ENCODE measurements at regions not wholly inside any gene's neighbourhood (a gene's known extent, or its start where the extent isn't known, plus 50 kb on each side); places are given as distances from the start of the nearest gene placed in this dataset.
"Not testable (repeated sequence)": the region's sequence is repeated elsewhere in the genome, so short reads cannot be mapped to it uniquely, and the experiment has no call there.

DNA sequence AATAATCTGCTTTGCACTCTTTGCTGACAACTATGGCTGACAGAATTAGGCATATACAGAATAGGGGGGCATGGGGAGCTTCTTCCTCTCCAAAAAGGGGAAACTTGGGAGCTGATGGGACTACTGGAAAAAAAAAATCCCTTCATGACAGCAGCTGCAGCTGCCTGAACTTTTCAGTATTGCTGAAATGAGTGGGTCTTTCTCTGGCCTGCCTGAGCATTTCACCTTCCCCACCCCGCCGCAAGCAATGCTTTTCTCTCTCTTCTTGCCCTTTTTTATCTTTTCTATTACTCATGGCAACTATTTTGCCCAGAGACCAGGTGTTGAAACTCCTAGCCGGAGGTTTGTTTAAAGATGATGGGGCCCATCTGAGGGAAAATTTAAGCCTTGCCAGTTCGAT is 244.9 kb downstream of the SEMA3D start:
- no peak for DNase-seq

DNA sequence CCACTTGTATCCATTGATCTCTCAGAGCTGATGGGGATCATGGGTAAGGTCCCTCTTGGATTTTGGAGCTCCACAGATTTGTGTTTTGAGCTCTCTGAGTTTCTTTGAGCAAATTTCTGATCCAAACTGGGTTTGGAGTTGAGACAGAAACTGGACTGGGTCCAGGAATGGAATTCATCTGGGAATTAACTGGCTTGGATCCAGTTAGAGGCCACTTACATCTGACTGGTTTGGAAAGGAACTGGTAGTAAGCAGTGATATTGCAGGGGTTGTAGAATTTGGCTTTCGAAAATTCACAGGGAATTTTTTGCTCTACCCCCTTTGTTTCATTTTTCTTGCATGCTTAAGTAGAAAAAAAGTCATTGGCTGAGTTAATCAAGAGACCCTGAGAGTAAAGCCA is 245.6 kb downstream of the SEMA3D start:
- no peak for DNase-seq

DNA sequence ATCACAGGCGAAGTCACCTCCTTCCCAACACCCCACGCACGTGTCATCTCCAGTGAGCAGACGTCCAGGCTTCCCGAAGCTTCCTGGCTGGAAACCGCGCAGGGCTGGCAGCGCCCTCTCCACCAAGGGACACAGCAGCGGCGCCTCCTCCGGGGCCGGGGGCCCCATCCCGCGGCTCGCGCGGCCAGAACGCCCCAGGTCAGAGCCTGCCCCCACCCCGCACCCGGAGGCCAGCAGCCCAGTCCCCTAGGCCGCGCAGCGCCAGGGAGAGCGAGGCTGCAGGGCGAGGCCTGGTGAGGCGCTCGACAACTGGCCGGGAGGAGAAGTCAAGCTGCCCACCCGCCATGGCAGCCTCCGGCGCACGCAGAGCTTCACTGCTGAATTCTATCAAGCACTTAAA is 247.0 kb downstream of the SEMA3D start:
- DNase-seq, result no peak

DNA sequence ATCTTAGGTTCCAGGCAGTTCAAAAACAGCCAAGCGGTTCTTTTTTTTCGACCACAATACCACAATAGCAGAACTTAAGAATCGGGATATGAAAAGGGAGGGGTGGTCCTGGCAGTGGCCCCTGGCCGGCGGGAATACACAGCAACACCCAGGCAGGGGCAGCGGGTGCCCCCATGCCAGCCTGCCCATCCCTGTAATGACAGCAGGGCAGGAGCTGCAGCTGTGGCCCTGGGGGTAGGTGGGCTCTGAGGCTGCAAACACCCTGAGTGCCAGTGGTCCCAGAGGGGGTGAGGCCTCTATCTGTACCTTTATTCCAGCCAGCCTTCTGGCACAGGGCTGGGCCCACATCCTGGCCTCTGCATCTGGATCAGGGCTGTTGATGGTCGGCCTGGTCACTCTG is 247.4 kb downstream of the SEMA3D start:
- DNase-seq, result no peak

- DNase-seq, result no peak
Observed at GRCh38 chr7:84924353-84924752, 262.5 kb downstream of the SEMA3D start.

- DNase-seq, result no peak
Observed at GRCh38 chr7:84923348-84923747, 263.5 kb downstream of the SEMA3D start.

DNA sequence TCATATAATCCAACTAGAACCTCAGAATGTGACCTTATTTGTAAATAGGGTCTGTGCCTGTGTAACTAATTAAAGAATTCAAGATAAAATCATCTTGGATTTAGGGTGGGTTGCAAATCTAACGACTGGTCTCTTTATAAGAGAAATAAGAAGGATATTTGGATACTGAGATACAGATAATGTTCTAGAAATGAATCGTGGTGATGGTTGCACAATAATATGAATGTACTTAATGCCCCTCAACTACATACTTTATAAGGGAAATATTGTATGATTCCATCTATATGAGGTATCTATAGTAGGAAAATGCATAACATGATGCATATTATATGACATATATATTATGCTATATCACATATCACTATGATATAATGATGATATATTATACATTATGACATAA is 265.7 kb downstream of the SEMA3D start:
- DNase-seq, result no peak

DNA sequence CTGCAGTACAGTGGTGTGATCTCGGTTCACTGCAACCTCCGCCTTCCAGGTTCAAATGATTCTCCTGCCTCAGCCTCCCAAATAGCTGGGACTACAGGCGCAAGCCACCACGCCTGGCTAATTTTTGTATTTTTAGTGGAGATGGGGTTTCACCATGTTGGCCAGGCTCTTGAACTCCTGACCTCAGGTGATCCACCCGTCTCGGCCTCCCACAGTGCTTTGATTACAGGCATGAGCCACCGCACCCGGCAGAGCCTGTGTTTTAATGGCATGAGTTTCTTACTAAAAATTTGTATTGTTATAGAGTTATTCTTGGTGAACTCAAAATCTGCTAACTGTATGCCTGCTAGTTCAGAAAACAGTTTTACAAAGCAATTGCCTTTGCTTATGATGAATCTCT is 269.9 kb downstream of the SEMA3D start:
- not testable (repeated sequence) for DNase-seq

DNA sequence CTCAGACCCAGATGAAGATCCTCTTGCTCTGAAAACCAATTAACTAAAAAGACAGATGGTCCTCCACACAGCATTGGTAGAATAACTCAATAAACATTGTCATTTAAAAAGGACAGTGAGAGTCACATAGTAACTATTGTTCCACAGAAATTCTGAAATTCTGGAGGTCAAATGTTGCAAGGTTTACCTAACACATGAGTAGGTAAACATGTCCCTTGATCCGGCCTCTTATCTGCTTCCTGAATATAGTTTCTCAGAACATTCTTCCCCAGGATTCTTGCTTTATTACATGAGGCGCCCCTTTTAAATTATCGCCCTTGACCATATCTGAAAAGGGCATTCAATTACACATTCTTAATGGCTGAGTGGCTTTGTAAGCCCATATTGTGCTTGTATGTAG is 270.7 kb downstream of the SEMA3D start:
- peak; percentile 0 for DNase-seq

DNA sequence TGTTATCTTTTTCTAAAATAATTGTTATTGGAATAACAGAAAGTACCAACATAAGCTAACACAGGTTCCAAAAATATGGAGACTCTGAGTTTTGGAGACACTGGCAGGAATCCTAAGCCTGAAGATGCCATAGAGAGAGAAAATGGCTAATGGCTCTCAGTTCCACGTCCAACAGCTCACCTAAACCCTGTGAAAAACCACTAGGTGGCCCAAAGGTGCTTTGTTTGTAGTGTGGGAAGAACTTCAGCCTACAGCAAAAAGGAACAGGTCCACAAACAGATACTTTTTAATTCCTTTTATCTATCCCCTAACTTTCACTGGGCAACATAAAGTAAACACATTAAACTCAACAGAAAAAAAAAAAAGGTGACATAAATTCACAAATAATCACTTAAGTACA is 272.3 kb downstream of the SEMA3D start:
- DNase-seq, result no peak

DNA sequence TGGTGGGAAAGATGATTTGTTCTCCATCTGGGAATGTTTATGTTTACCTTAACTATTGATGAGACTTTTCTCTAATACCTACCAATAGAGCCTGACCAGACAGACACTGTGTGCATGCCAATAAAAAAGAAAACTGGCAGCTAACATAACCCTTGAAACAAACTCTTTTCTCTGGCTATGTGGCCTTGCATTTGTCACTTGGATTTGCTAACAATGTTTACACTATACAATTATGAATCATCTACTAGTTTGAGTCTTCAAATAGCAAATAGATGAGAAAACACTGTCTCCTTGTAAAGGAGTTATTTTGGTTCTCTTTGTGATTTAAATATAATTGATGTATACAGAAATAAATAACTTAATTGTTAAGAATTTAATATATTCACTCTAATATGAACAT is 273.1 kb downstream of the SEMA3D start:
- no peak for DNase-seq

DNA sequence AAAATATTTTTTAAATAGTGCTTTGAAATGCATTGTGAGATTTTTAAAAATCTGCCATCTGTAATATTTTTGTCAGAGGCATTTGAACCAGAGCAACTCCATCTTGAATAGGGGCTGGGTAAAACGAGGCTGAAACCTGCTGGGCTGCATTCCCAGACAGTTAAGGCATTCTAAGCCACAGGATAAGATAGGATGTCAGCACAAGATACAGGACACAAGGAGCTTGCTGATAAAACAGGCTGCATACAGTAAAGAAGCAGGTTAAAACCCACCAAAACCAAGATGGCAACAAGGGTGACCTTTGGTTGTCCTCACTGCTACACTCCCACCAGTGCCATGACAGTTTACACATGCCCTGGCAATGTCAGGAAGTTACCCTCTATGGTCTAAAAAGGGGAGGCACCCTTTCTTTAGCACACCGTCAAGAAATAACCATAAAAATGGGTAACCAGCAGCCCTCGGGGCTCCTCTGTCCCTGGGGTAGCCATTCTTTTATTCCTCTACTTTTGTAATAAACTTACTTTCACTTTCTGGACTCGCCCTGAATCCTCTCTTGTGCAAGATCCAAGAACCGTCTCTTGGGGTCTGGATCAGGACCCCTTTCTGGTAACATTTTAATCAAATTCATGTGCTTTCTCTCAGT is 273.7 kb downstream of the SEMA3D start:
- DNase-seq, result no peak

GRCh38 chr7:84912537-84912936 is 274.3 kb downstream of the SEMA3D start:
- no peak for DNase-seq

GRCh38 chr7:84912018-84912417 is 274.8 kb downstream of the SEMA3D start:
- no peak for DNase-seq

GRCh38 chr7:84911077-84911476 is 275.8 kb downstream of the SEMA3D start:
- DNase-seq, result no peak

- DNase-seq, result not testable (repeated sequence)
Observed at GRCh38 chr7:84910322-84910721, 276.5 kb downstream of the SEMA3D start.

- no peak for DNase-seq
Observed at GRCh38 chr7:84908196-84908793, 278.6 kb downstream of the SEMA3D start.

DNA sequence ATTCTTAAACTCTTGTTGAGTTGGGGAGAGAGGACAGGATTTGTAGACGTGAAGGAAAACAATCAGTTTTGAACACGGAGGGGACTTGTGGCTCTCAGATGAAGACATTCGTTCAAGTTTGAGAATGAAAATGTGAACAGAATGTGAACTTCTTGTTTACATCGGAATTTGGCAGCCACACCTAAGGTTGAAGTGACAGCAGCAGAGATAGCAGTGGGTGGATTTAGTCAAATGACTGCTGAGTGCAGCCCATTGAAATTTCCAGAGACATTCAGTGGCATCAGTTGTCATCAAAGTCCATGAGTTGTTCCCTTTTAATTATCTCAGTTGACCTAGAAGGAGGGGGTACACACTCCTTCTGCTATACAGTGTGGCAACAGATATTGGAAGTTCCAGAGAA is 280.0 kb downstream of the SEMA3D start:
- no peak for DNase-seq

DNA sequence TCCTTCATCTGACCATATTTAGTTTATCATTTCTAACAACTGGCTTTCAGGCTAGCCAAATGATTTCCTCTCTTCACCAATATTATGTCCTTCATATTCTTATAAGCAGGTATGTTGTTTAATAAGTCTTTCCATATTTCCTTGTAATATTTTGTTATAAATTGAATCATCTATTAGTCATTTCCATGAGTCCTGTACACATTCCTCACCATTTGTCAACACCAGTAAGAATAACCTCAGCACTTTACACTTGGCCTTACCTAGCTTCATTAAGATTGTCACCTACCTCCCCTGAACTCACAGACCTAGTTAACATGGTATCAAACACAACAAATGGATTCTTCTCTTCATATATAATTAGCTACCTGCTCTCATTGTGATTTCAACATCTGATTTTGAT is 282.3 kb downstream of the SEMA3D start:
- DNase-seq, result no peak

- no peak for DNase-seq
Observed at GRCh38 chr7:84901366-84901765, 285.5 kb downstream of the SEMA3D start.

GRCh38 chr7:84900215-84900614 is 286.6 kb downstream of the SEMA3D start:
- no peak for DNase-seq

DNA sequence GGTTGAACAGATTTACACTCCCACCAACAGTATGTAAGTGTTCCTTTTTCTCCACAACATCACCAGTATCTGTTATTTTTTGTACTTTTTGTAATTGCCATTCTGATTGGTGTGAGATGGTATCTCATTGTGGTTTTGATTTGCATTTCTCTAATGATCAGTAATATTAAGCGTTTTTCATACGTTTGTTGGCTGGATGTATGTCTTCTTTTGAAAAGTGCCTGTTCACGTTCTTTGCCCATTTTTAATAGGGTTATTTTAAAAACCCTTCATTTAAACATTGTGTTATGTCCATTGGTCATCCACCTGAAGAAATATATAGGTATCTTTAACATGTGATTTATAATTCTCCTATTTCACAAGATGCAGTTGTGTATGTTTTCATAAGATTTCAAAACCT is 291.3 kb downstream of the SEMA3D start:
- no peak for DNase-seq

DNA sequence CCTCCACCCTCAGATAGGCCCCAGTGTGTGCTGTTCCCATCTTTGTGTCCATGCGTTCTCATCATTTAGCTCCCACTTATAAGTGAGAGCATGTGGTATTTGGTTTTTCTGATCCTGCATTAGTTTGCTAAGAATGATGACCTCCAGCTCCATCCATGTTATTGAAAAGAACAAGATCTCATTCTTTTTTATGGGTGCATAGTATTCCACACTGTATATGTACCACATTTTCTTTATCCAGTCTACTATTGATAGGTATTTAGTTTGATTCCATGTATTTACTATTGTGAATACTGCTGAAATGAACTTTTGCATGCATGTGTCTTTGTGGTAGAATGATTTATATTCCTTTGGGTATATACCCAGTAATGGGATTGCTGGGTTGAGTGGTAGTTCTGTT is 303.3 kb downstream of the SEMA3D start:
- not testable (repeated sequence) for DNase-seq

GRCh38 chr7:84880326-84880997 is 306.4 kb downstream of the SEMA3D start:
- DNase-seq, result not testable (repeated sequence)

Measured in renal pelvis (tissue), 1 donor.